HG02970 (cell line): ENCODE measurements at regions not wholly inside any gene's neighbourhood (a gene's known extent, or its start where the extent isn't known, plus 50 kb on each side); places are given as distances from the start of the nearest gene placed in this dataset.

Source experiments
- ATAC-seq: cut with Tn5 transposase; IDR thresholded peaks from one replicate; pipeline ENCODE4 v1.9.1; 2021; ENCODE audit warnings: mild to moderate bottlenecking, moderate library complexity, moderate number of reproducible peaks; ENCODE audit not compliant: unreplicated experiment, low FRiP score

DNA sequence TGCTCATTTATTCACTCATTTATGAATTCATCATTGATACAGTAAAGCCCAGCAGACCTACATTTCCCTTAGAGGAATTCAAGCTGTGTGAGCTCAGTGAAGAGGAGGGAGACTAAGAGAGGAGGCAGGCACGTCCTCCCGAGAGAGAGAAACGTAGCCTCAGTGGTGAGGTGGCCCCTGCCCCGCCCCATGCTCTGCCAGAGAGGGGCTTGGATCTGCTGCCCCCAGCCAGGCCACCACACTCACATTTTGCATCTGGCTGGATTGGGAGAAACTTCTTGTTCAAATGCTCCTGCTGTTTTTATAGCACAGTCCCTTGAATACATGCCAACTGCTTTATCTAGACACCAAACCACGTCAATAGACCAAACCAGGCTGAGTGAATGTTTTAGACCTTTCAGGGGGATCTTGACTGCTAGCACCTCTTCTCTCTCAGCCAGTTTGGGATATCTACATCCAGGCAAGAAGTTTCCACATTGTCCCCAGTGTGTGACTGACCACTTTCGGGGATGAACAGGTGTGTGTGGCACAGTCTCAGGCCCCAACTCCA is 67.7 kb upstream of the AJAP1 start:
- no peak for ATAC-seq

DNA sequence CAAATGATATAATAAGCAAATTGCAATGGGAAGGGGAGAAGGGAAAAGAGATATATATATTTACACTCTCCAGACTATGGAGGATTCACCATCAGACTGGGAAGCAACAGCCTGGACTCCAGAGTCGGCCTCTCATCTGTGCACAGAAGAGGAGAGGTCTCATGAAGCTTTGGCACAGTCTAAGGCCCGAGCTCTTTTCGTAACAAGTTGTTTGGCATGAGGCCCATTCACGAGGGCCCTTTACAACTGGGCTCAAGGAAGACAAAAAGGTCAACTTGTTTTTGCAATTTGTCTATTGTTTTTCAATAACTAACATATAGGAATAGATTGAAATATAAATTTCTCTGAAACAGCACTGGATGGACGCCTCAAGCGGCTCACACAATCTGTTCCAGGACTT is 66.7 kb upstream of the AJAP1 start:
- ATAC-seq = no peak

DNA sequence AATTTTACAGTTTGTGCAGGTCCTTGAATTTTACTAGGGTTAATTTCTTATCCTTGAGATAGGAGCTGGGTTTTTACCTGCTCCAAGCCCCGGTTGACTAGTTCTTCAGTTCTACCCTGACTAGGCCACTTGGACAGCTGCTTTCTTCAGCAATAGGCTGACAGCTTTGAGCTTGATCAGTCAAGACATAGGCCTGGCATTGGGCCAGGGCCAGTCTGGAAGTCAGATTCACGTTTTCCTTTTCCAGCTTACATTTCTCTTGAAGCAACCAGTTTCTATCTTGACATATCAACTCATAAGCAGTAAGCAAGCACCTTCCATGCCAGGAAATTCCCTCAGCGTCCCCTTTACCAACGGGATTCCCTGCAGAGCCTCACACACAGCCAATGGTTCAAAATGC is 63.7 kb upstream of the AJAP1 start:
- ATAC-seq = no peak

DNA sequence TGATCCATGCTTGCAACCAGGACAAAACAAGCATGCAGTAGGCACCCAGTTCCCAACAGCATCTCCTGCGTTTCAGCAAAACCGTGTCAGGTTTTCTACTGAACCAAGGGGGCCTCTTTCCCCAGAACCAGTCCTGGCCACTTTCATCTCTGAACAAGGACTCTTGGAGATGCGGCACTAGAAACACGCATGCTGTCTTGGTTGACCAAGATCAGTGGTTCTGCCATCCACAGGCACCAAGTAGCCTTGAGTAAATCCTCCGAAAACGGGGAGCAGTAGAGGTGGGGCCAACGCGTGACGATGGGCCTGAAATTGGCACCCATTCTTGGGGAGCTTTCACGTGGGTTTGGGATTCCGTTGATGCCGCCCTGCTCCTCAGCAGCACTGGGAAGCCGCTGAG is 62.5 kb upstream of the AJAP1 start:
- no peak for ATAC-seq

DNA sequence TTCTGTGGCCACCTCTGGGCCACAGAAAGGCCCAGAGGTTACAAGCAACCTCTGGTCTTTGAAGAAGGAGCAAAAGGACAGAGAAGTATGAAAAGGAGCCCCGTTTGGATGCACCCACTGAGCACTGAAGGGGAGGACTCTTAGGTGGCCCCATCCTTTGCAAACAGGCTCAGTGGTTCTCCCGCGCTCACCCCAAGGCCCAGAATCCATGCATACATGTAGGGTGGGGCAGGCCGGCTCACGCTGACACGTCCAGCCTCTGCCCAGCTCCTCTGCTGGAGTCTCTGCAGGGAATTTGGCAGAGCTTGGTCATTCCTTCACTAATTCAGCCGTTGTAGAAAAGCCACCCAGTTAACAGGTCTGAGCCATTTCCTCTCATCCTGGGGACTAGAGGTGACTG is 61.3 kb upstream of the AJAP1 start:
- no peak for ATAC-seq

DNA sequence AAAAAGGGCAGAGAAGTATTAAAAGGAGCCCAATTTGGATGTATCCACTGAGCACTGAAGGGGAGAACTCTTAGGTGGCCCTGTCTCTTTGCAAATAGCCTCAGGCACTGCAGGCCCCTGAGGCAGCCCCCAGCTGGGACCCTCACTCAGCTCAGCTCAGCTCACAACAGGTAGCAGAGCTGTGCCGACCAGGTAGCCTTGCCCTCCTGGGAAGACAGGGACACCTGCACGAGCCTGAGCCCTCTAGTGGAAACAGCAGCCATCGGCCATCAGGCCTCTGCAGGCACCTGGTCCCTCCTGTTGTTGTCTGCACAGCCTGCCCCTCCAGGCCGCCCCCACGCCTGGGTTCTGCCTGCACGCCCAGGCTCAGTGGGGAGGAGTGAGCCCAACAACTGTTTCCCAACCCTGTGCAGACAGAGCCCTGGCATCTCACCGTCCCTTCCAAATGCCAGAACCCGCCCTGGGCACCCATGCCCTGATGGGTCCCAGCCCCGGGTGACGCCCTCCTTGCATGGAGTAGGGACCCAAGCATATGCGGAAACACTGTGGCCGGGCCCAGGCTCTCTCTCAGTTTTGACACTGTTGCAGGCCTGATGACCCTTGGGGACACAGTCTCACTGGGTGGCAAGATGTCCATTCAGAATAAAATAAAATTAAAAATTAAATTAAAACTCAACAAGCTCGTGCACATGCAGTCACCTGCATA is 60.0 kb upstream of the AJAP1 start:
- ATAC-seq = no peak

DNA sequence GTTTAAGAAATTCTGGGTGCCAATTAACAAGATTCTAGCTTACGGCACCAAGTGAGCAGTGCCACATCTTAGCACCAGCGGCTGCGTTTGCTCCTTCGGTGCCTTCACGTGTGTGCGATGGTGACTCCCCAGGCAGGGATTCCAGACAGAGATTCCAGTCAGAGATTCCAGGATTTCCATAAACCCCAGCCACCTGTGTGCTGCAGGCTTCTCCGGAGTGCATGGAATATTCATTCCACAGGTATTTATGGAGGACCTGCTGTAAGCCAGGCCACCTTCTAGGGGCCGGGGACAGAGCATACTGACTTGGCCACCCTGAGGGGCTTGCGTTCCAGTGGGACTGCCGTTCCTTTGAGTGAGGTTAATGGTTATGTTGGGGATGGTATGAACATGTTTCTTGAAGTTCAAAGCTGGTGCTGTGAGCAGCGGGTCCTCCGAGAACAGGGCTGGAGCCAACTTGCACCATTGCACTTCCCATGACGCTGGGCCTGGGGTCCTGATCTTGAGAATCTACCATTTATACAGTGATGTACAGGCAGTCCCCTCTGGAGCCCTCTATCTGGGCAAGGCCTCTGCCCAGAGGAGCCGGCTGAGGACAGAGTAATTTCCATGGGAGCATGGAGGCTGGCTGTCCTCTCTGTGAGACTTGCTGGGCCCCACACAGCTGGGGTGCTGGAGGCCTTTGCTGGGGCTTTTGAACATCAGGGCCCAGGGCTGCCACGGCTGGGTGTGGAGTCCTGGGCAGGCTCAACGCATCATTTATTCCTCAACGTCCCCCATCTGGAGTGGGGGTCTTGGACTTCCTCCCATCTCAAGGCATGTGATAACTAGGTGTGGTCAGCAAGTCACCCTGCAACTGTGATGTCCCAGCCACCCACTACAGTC is 58.8 kb upstream of the AJAP1 start:
- no peak for ATAC-seq

DNA sequence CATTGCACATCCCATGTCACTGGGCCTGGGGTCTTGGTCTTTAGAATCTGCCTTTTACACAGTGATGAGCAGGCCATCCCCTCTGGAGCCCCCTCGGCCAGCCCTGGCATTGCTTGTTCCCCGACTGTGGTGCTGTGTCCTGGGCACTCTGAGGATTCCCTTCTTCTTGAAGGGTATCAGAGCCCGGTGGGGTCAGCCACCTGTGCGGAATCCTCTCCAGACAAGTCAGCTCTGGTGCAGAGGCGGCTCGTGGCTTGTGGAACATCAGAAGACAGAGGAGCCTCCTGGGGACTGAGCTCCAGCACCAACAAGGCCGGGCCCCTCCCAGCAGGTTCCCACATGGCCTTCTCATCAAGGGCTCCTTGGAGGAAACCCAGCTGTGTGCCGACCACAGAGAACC is 57.9 kb upstream of the AJAP1 start:
- no peak for ATAC-seq

DNA sequence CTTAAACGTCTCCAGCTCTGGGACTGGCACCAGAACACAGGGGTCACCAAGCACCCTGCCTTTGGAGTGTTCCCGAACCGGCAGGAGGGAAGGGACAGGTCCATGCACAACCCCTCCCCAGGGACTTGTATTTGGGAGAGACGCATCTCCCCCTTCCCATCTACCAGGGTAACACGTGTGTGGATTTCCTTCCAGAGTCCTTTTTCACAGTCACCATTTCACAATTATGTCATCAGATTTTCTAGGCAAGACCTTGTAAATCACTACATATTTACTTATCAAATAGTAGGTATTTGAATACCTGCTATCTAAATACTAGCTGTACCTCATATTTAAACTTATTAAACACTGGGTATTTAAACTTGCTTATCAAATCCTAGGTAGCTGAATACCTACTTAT is 57.4 kb upstream of the AJAP1 start:
- ATAC-seq = no peak

DNA sequence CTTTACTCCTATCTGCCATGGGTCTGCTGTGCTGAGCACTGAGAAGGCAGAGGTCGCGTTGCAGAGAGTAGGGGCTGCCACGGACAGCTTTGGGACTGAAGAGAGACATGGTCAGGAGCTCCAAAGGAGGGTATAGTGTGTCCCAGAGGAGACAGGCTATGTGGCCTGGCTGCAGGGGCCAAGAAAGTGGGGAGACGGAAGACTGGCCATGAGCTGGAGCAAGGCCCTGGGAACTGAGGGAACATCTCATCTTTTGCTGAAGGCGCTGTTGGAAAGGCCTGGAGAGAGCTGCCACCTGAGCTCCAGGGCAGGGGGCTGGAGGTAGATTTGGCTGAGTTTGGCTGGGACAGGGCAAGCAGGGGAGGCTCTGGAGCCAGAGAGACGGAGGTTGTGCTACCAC is 55.8 kb upstream of the AJAP1 start:
- ATAC-seq = no peak

DNA sequence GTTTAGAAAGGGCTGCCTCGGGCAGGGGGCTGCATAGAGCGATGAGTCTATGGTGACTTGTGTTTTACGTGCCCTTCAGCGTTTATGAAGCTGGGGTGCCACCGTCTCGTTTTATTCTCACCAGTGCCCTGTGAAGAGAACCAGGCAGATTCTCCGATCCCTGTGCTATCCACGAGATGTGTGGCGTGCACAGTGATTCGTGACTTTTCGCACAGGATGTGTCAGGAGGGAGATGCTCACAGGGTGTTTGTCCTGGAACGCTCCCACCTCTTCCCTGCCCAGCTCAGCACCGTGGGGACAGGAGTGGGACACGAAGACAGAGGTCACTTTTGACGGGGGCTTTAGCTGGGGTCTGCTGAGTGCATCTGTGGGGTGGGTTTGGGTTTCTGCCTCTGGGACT is 54.9 kb upstream of the AJAP1 start:
- no peak for ATAC-seq

DNA sequence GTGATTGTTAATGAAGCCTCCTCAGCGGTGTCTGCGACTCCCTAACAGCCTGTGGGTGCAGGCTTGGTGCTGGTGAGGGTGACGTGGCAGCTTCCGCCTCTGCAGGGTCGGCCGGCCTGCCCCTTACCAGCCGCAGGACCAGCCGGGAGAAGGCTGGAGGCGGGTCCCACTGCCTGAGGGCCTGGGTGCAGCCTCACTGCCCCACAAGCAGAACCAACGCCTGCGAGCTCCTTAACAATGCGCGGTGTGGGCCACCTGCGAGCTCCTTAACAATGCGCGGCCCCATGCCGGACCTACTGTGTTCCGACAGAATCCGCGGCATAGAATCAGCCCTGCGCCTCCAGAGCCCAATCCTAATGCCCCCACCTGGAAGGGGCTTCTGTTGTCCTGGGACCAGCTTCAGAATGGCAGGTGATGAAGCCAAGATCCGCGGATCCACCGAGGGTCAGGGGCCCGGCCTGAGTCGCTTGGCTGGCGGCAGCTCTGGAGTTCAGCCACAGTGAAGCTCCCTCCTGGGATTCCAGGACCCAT is 54.4 kb upstream of the AJAP1 start:
- ATAC-seq = no peak

DNA sequence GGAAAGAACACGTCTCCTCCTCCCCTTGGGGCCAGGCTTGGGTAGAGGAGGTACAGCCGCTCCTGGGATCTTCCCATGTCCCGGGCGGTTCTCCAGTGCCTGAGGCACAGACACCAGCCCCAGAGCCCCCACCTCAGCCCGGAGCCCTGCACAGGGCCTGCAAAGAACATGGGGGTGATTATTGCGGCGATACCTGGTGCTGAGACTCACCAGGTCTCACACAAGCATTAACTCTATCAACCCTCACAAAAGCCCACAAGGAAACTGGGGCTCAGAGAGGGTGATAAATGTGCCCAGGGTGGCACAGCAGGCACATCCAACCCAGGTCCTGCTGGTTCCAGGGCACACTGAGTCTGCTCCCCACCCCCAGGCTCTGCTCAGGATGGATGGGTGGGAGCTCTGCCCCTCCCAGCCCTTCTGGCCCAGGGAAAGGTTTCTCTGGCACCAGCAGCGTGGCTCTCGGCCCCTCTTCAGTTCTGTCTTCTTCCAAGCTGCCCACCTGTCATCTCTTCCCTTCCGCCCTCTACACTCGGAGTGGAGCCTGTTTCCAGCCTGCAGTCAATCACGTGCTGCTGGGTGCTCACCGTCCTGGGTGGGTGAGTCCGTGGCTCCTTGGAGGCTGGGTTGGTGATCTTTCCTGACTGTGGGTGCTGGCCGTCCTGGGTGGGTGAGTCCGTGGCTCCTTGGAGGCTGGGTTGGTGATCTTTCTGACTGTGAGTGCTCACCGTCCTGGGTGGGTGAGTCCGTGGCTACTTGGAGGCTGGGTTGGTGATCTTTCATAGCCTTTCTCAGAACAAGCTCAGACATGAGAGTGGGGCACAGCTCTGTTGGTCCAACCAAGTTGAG is 53.6 kb upstream of the AJAP1 start:
- ATAC-seq = no peak

DNA sequence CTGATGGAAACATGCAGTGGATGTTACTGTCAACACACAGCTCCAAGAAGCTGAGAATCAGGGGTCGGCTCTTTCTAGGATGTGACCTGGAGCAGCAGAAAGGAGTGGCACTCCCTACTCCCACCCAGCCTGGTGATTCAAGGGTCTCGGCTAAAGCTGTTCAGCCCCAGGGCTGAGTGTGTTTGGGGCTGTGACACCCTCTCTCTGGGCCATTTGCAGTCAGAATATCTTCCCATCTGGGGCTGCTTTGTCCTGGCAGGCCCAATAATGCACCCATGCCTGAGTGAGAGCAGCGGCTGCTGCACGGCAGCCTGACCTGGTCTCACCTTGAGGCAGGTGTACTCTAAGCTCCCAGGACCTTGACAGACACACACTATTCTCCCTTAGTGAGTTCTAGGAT is 52.5 kb upstream of the AJAP1 start:
- no peak for ATAC-seq

DNA sequence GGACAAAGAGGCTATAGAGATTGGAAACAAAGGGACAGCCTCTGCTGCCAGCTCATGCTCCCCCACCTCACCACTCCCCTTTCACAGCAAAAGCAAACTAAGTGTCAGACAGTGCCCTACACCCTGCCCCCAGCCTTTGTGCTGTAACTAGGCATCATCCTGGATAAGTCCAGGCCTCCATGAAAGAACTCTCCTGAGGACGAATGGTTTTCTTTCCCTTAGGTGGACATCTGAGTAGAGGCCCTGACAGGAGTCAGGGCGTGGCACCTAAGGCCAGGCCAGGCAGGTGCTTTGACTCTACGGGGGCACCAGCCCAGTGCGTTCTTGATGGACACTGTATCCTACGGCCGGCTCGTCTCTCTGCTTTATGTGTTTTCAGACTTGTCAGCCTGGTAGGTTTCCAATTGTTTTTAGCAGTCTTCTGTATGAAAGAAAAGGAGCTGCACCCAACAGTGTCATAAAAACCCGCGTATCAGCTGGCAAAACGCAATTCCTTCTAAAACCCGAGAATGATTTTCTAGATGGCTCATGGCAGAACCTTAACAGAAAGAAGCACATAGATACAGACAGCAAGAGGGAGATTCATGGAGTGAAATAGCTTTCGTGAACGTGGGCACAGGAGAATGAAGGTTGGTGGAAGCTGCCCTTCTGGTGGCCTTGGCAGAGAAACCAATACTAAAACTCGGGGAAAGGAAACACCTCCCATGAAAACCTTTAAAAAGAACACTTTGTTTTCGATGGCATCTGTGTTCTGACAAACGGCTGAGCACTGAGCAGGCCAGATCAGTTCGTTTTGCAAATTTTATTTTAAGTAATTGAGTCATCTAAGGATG is 51.7 kb upstream of the AJAP1 start:
- ATAC-seq = no peak

DNA sequence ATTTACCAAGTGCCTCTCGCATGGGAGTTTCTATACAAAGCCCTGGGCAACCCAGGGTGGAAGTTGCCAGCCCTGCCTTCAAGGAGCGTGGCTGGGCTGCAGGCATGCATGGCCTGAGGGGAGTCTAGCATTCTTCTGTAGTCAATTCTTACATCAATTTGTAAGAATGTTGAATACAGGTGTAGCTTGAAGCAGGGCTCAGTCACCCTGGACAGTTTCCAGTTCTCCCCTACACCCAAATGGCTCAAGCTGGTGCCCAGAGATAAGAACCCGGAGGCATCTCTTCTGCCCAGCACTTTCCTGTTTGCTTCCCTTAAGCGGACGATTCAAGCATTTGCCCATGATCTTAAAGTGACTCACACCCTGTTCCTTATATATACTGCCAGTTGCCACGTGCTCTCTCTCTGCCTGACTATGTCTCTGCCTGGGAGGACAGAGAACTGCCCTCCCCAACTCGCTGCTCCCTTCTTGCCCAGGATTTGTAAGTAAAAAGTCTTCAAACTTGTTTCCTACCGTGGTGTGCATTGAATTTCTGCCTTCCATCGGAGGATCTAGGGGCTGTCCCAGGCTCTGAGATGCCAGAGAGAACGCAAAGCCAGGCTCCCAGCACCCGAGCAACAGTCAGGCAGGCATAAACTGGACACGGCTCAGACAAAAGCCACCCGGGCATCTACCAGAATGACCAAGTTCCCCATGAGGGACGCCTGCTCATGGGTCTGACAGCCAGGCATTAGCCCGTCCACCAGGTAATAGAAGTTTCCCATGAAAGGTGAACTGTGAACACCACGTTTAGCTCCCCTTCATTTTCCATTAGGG is 50.9 kb upstream of the AJAP1 start:
- no peak for ATAC-seq
